Esophagus muscularis mucosa (tissue), 4 donors: ENCODE measurements at regions not wholly inside any gene's neighbourhood (a gene's known extent, or its start where the extent isn't known, plus 50 kb on each side); places are given as distances from the start of the nearest gene placed in this dataset.

Source experiments
- EP300 ChIP-seq: sonication (generic); formaldehyde crosslinking; IDR thresholded peaks from one replicate; pipeline ENCODE4 v1.6.1; 2017; ENCODE audit warnings: antibody characterized with exemption
- POLR2A ChIP-seq: fragments of 450-650 bp; IDR thresholded peaks from one replicate; pipeline ENCODE4 v1.6.1; 2017; ENCODE audit warnings: antibody characterized with exemption, moderate library complexity, mild to moderate bottlenecking, low read depth
- POLR2AphosphoS5 ChIP-seq, 2 donors: sonication (generic); formaldehyde crosslinking; IDR thresholded peaks; one replicate each; pipeline ENCODE4 v1.6.1; 2017; ENCODE audit warnings: antibody characterized with exemption in 2 of 2
- TF ChIP-seq, protein P1 (sequence below), 3 experiments: fragments of 200-600 bp in 2 of 3; fragments of 450-650 bp in 1 of 3; sonication (generic) in 2 of 3; IDR thresholded peaks; one replicate each; pipeline ENCODE4 v1.5.1; 2017 to 2019; ENCODE audit warnings: antibody characterized with exemption in 3 of 3, mild to moderate bottlenecking in 2 of 3, moderate library complexity in 1 of 3

DNA sequence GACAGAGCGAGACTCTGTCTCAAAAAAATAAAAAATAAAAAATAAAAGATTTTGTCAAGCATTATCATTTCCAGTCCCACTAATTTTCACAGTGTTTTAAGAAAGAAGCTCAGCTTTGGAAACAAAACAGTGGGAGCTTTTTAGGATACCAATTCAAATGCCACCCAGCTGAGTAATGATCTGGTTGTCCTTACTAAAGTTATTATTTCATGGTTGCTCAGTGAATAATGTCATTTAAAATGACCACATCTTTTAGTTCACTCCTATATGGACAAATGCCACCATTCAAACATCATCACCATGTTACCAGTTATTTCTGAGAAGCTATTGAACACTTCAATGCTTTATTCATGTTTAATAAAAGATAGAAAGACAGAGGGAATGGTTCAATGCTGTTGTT is 365.0 kb downstream of the CCER1 start:
- no peak for TF ChIP-seq POLR2A
- TF ChIP-seq, protein P1, sequence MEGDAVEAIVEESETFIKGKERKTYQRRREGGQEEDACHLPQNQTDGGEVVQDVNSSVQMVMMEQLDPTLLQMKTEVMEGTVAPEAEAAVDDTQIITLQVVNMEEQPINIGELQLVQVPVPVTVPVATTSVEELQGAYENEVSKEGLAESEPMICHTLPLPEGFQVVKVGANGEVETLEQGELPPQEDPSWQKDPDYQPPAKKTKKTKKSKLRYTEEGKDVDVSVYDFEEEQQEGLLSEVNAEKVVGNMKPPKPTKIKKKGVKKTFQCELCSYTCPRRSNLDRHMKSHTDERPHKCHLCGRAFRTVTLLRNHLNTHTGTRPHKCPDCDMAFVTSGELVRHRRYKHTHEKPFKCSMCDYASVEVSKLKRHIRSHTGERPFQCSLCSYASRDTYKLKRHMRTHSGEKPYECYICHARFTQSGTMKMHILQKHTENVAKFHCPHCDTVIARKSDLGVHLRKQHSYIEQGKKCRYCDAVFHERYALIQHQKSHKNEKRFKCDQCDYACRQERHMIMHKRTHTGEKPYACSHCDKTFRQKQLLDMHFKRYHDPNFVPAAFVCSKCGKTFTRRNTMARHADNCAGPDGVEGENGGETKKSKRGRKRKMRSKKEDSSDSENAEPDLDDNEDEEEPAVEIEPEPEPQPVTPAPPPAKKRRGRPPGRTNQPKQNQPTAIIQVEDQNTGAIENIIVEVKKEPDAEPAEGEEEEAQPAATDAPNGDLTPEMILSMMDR (IDR thresholded peaks at IDR 0.05): no peak
- TF ChIP-seq POLR2AphosphoS5 (IDR thresholded peaks at IDR 0.05): no peak
- TF ChIP-seq EP300: no peak
